Epithelial cell of prostate (primary cell): ENCODE measurements at regions not wholly inside any gene's neighbourhood (a gene's known extent, or its start where the extent isn't known, plus 50 kb on each side); places are given as distances from the start of the nearest gene placed in this dataset.

Experiments
- DNase-seq: peaks from one replicate; pipeline ENCODE4 v3.0.0-alpha.2; 2011; ENCODE audit warnings: low read depth, low spot score
- H3K27ac ChIP-seq: fragments of 450-650 bp; 2 replicates; pipeline ENCODE4 v1.5.1; 2017; ENCODE audit warnings: mild to moderate bottlenecking

- DNase-seq: no peak
- no peak overlapping the region for H3K27ac ChIP-seq
These were observed 58.4 kb downstream of the HMHB1 start for GRCh38 chr5:143870362-143870761.

DNA sequence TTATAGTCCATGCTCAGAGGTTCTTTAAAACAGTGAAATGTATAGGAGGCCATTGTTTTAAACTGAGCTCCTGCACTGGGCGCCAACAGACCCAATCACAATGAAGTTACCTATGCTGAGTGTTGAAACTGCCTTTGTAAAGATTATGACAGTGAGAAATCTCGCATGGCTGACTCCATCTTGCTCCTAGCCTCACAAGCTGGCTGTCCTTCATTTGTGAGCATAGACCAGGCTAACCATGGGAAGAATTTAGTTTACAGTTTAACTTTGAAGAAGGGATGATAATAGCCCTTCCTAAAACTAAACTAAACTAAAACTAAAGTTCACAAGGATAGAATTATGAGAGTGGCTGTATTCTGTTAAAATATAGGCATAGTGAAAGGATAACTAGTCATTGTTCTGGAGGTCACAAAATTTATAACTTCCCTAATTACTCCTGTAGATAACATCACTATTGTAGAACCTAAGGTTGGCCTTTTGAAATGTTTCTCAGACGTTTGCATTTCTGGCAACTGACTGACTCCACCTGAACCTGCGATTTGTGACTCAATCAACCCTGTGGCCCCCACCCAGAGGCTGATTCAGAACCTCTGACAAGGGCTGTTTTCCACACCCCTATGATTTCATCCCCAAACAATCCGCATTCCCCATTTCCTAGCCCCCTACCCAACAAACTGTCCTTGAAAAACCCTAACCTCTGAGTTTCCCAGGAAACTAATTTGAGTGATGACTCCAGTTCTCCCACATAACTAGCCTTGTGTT is 59.1 kb downstream of the HMHB1 start:
- peak; percentile 31 for DNase-seq
- peak overlapping the region; percentile 38 for H3K27ac ChIP-seq

- peak overlapping the region; percentile 38 for H3K27ac ChIP-seq
- DNase-seq: no peak
These were observed 59.7 kb downstream of the HMHB1 start for GRCh38 chr5:143871672-143872071.

DNA sequence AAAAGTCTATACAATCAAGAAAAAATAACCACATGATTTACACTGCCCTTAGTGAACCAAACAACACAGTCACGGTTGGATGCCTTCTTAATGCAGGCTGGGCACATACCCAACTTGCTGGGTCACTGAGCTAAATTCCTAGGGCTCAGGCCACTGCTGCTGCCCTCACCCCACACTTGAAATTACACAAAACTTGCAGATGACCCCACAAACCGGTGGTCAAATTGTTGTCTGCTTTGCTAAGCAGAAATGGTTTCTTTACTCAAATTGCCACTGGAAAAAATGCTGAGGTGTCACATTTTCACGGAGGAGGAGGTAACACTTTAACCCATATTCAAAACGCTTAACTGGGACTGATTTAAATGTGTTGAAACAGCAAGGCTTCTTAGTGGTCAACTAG is 62.4 kb downstream of the HMHB1 start:
- no peak overlapping the region for H3K27ac ChIP-seq
- no peak for DNase-seq

- no peak for DNase-seq
These were observed 65.2 kb downstream of the HMHB1 start for GRCh38 chr5:143877196-143877595.

DNA sequence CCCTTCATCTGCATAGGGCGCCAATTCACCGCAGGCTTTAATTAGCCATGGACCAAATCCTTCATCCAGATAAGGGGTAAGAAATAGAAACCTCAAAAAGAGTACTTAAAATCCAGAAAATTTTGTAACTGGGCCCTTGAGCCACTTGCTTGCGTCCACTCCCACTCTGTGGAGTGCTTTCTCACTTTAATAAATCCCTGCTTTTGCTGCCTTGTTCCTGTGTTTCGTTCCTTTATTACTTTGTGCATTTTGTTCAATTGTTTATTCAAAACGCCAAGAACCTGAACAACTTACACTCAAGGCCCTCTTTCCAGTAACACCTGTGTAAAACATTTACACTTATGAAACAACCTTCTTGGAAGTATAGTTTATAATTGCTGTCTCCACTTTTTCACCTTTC is 66.5 kb downstream of the HMHB1 start:
- no peak overlapping the region for H3K27ac ChIP-seq
- no peak for DNase-seq

More at GRCh38 chr5:143877196-143877595, 65.2 kb downstream of the HMHB1 start:
- no peak overlapping the region for H3K27ac ChIP-seq

DNA sequence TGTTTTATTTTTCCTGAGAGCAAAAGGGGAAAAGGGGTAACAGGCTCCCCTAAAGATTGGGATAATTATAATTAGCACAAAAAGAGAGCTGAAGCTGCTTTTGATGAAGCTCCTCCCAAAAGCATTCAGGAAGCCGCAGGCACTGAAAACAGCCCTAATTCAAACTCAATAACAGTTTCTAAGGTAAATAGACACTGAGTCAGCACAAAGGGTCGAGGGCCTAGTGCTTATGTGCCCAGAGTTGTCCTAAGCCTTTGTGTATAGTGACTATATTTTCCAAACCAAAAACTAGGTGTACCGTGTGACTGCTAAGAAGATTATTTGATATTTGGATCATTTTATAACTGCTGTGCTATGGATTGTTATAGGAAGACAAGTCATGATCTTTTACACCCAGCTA is 67.7 kb downstream of the HMHB1 start:
- H3K27ac ChIP-seq: no peak overlapping the region
- DNase-seq: no peak

- H3K27ac ChIP-seq: no peak overlapping the region
- DNase-seq: no peak
These were observed 68.2 kb downstream of the HMHB1 start for GRCh38 chr5:143880178-143880577.

GRCh38 chr5:143882520-143882919 is 70.6 kb downstream of the HMHB1 start:
- peak overlapping the region; percentile 14 for H3K27ac ChIP-seq
- no peak for DNase-seq

GRCh38 chr5:143886096-143886495 is 74.1 kb downstream of the HMHB1 start:
- no peak overlapping the region for H3K27ac ChIP-seq
- no peak for DNase-seq

- DNase-seq: no peak
These were observed 75.0 kb downstream of the HMHB1 start for GRCh38 chr5:143886651-143887638.

GRCh38 chr5:143887903-143888665 is 76.1 kb downstream of the HMHB1 start:
- DNase-seq: no peak
- no peak overlapping the region for H3K27ac ChIP-seq

More at GRCh38 chr5:143886651-143887638, 75.0 kb downstream of the HMHB1 start:
- no peak overlapping the region for H3K27ac ChIP-seq

GRCh38 chr5:143888912-143889311 is 77.0 kb downstream of the HMHB1 start:
- no peak overlapping the region for H3K27ac ChIP-seq
- no peak for DNase-seq

GRCh38 chr5:143889986-143890385 is 78.0 kb downstream of the HMHB1 start:
- peak overlapping the region; percentile 44 for H3K27ac ChIP-seq
- peak; percentile 75 for DNase-seq

DNA sequence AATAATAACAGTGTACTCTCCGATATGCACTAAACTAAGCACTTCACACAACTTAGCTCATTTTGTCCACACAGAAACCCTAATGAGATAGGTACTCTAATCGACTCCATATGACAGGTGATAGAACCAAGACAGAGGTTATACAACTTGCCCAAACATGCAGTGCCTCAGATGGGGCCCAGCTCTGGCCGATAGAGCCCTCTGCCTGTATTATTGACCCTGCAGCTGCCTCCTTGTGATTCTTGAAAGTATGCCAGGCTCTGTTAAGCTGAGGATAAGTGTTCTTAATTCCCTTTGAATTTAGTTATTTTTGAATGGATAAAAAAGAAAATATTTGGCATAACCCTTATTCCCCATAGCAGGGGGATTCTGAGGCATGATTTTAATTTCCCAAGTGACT is 78.5 kb downstream of the HMHB1 start:
- H3K27ac ChIP-seq: peak overlapping the region; percentile 44
- no peak for DNase-seq

GRCh38 chr5:143892271-143892670 is 80.3 kb downstream of the HMHB1 start:
- no peak overlapping the region for H3K27ac ChIP-seq

DNA sequence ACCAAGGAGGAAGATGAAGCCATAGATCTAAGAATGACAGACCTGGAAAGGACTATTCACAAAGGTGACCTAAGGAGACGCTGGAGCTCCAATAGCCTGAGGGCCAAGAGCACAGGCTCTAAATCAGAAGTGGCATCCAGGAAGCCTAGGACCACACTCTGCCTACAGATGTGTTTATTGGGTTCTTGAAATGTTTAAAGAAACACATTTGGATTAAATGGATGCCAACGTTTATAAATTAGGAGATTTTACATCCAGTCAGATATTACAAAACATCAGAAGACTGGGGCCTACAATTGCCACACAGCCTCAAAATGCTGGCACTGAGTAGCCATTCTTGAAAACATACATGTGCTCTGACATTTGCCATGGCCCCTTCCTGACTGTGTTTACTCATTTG is 80.9 kb downstream of the HMHB1 start:
- no peak for DNase-seq
- no peak overlapping the region for H3K27ac ChIP-seq

More at GRCh38 chr5:143892271-143892670, 80.3 kb downstream of the HMHB1 start:
- DNase-seq: no peak

DNA sequence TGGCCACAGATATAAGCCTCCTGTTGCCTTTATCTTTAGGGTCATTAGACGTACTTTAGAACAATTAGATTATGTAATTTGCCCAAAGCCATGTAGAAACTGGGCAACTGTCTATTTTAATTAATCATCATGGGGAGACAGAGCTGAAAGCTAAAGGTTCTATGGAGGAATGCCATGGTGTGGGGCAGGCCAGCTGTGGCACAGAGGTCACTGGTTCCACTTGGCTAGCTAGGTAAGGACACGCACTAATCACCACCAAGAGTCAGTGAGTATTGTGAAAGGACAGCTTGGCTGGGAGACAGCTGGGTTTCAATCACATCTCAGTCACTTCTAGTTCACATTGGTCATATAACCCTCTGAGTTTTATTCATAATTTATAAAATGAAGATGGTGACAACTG is 81.7 kb downstream of the HMHB1 start:
- DNase-seq: no peak

GRCh38 chr5:143896516-143896915 is 84.6 kb downstream of the HMHB1 start:
- H3K27ac ChIP-seq: no peak overlapping the region
- no peak for DNase-seq

More for the DNA sequence above, 81.7 kb downstream of the HMHB1 start:
- no peak overlapping the region for H3K27ac ChIP-seq

DNA sequence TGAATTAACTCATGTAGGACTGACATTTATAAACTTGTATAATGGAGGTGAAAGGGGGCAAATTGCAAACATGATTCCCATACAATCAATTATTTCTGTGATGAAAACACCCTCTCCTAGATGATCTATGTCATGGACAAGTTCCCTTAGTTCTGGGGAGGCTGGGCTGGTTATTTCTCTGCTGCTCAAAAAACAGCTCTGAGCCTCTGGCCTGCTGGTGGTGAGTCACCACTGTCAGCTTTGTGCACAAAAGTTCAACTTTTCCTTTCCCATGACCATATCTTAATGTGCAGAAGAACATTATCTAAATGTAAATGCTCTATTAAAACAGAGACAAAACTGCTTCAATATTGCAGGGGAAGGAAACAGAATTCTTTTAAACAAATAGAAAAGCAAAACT is 85.0 kb downstream of the HMHB1 start:
- DNase-seq: no peak
- no peak overlapping the region for H3K27ac ChIP-seq
